ENCODE measurements at regions not wholly inside any gene's neighbourhood (a gene's known extent, or its start where the extent isn't known, plus 50 kb on each side); places are given as distances from the start of the nearest gene placed in this dataset.

DNA sequence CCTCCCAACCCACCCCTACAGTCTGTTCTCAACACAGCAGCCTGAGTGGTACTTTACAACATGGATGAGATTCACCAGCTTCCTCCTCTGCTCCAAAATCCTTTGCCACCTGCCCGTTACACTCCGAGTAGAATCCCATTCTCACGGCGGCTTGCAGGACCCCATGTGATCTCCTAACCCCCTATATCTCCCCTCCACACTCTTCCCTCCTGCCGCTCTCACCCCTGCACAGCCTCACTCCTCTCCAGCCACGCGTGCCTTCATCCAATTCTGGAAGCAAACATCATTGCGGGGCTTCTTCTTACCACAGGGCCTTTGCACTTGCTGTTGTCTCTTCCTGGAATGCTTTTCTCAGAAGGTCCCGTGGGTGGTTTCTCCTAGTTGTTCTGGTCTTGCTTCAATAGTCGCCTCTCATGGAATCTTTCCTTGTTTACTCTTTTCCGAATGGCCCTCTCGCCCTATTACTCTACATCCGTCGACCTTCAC is 472.3 kb downstream of the CDH26 start:
- Histone ChIP-seq H3K27ac (ENCODE audit: low read depth in 1 of 2, low read length in 1 of 2) (no peak overlapping the region), H3K9me3 (ENCODE audit: control insufficient read depth in 2 of 2, insufficient read depth in 1 of 2, low read length in 1 of 2) (no peaks in the 10 kb centered on the region), H3K4me1 (ENCODE audit: control insufficient read depth in 2 of 2, insufficient read depth in 2 of 2, low read length in 2 of 2) (no peaks in the 10 kb centered on the region), H3K27me3 (ENCODE audit: control insufficient read depth in 2 of 2, insufficient read depth in 1 of 2, low read length in 1 of 2) (no peaks in the 10 kb centered on the region), H3K36me3 (ENCODE audit: control insufficient read depth in 2 of 2, insufficient read depth in 2 of 2, low read length in 1 of 2) (no peaks in the 10 kb centered on the region), H3K4me3 (ENCODE audit: low read length in 2 of 2) (no peak overlapping the region)
- DNase-seq (ENCODE audit: low read depth in 6 of 9, low spot score in 9 of 9) = no peak
- 96% methylated on average over 14 of the region's 14 CpGs for WGBS

DNA sequence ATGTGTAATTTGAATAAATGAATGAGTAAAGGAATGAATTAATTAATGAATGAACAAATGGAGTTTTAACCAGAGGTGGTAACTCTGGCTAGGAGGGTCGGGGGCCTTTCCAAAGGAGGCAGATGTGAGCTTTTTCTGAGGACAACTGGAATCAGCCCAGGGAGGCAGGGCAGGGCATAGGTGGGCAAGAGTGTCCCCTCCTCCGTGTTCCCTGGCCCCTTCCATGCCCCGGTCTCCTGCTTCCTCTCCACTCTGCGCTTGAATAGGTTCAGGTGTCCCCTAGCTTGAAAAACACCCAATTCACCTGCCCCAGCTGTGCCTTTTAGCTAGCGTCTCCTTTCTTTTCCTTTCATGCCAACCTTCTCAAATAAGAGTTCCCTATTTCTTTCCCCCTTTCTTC is 473.1 kb downstream of the CDH26 start:
- Histone ChIP-seq H3K27ac (ENCODE audit: low read depth in 1 of 2, low read length in 1 of 2) (no peak overlapping the region), H3K4me1 (ENCODE audit: control insufficient read depth in 2 of 2, insufficient read depth in 2 of 2, low read length in 2 of 2) (no peaks in the 10 kb centered on the region), H3K4me3 (ENCODE audit: low read length in 2 of 2) (no peak overlapping the region), H3K27me3 (ENCODE audit: control insufficient read depth in 2 of 2, insufficient read depth in 1 of 2, low read length in 1 of 2) (no peaks in the 10 kb centered on the region), H3K36me3 (ENCODE audit: control insufficient read depth in 2 of 2, insufficient read depth in 2 of 2, low read length in 1 of 2) (no peaks in the 10 kb centered on the region), H3K9me3 (ENCODE audit: control insufficient read depth in 2 of 2, insufficient read depth in 1 of 2, low read length in 1 of 2) (no peaks in the 10 kb centered on the region)
- WGBS = 77% methylated on average over 5 of the region's 5 CpGs
- no peak for DNase-seq (ENCODE audit: low read depth in 6 of 9, low spot score in 9 of 9)

- H3K36me3 ChIP-seq (ENCODE audit: control insufficient read depth in 2 of 2, insufficient read depth in 2 of 2, low read length in 1 of 2) = no peaks in the 10 kb centered on the region
- H3K9me3 ChIP-seq (ENCODE audit: control insufficient read depth in 2 of 2, insufficient read depth in 1 of 2, low read length in 1 of 2) = no peaks in the 10 kb centered on the region
- WGBS = 84% methylated on average over 4 of the region's 4 CpGs
Measured at GRCh38 chr20:60437418-60437817, 479.2 kb downstream of the CDH26 start.

GRCh38 chr20:60446267-60447111 is 488.3 kb downstream of the CDH26 start:
- DNase-seq (ENCODE audit: low read depth in 6 of 9, low spot score in 9 of 9) = no peak
- Histone ChIP-seq H3K27ac (ENCODE audit: low read depth in 1 of 2, low read length in 1 of 2) (no peak overlapping the region), H3K4me3 (ENCODE audit: low read length in 2 of 2) (no peak overlapping the region), H3K4me1 (ENCODE audit: control insufficient read depth in 2 of 2, insufficient read depth in 2 of 2, low read length in 2 of 2) (no peaks in the 10 kb centered on the region), H3K36me3 (ENCODE audit: control insufficient read depth in 2 of 2, insufficient read depth in 2 of 2, low read length in 1 of 2) (no peaks in the 10 kb centered on the region), H3K27me3 (ENCODE audit: control insufficient read depth in 2 of 2, insufficient read depth in 1 of 2, low read length in 1 of 2) (no peaks in the 10 kb centered on the region), H3K9me3 (ENCODE audit: control insufficient read depth in 2 of 2, insufficient read depth in 1 of 2, low read length in 1 of 2) (no peaks in the 10 kb centered on the region)
- 19% methylated on average over 9 of the region's 9 CpGs for WGBS

More at GRCh38 chr20:60437418-60437817, 479.2 kb downstream of the CDH26 start:
- H3K27me3 ChIP-seq (ENCODE audit: control insufficient read depth in 2 of 2, insufficient read depth in 1 of 2, low read length in 1 of 2) = no peaks in the 10 kb centered on the region
- DNase-seq (ENCODE audit: low read depth in 6 of 9, low spot score in 9 of 9) = no peak
- H3K4me1 ChIP-seq (ENCODE audit: control insufficient read depth in 2 of 2, insufficient read depth in 2 of 2, low read length in 2 of 2) = no peaks in the 10 kb centered on the region
- H3K27ac ChIP-seq (ENCODE audit: low read depth in 1 of 2, low read length in 1 of 2) = no peak overlapping the region
- H3K4me3 ChIP-seq (ENCODE audit: low read length in 2 of 2) = no peak overlapping the region

DNA sequence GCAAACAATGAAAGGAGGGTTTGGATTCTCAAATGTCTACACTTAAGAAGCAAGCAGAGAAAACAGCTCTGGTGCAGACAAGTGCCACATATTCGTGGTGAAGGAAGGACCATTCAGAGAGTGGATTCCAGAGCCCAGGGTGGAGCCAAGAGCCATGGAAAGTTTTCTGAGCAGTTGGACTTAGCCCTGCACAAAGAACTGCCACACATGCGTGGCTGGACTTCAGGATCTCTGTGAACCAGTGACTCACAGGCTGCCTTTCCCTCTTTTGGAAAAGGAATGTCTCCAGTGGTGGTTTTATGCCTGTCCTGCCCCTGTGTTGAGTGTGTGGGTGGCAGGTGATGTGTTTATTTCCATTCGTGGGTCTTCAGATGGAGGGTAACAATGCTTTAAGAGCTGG is 489.5 kb downstream of the CDH26 start:
- no peak overlapping the region for H3K27ac ChIP-seq (ENCODE audit: low read depth in 1 of 2, low read length in 1 of 2)
- H3K27me3 ChIP-seq (ENCODE audit: control insufficient read depth in 2 of 2, insufficient read depth in 1 of 2, low read length in 1 of 2) = no peaks in the 10 kb centered on the region
- 82% methylated on average over 3 of the region's 3 CpGs for WGBS

GRCh38 chr20:60453388-60454246 is 495.4 kb downstream of the CDH26 start:
- H3K4me3 ChIP-seq (ENCODE audit: low read length in 2 of 2) = no peak overlapping the region
- H3K27me3 ChIP-seq (ENCODE audit: control insufficient read depth in 2 of 2, insufficient read depth in 1 of 2, low read length in 1 of 2) = no peaks in the 10 kb centered on the region
- no peaks in the 10 kb centered on the region for H3K9me3 ChIP-seq (ENCODE audit: control insufficient read depth in 2 of 2, insufficient read depth in 1 of 2, low read length in 1 of 2)
- no peak for DNase-seq (ENCODE audit: low read depth in 6 of 9, low spot score in 9 of 9)
- no peak overlapping the region for H3K27ac ChIP-seq (ENCODE audit: low read depth in 1 of 2, low read length in 1 of 2)
- no peaks in the 10 kb centered on the region for H3K4me1 ChIP-seq (ENCODE audit: control insufficient read depth in 2 of 2, insufficient read depth in 2 of 2, low read length in 2 of 2)
- 85% methylated on average over 11 of the region's 11 CpGs for WGBS
- no peaks in the 10 kb centered on the region for H3K36me3 ChIP-seq (ENCODE audit: control insufficient read depth in 2 of 2, insufficient read depth in 2 of 2, low read length in 1 of 2)

More for the DNA sequence above, 489.5 kb downstream of the CDH26 start:
- H3K9me3 ChIP-seq (ENCODE audit: control insufficient read depth in 2 of 2, insufficient read depth in 1 of 2, low read length in 1 of 2) = no peaks in the 10 kb centered on the region
- no peak overlapping the region for H3K4me3 ChIP-seq (ENCODE audit: low read length in 2 of 2)
- no peaks in the 10 kb centered on the region for H3K36me3 ChIP-seq (ENCODE audit: control insufficient read depth in 2 of 2, insufficient read depth in 2 of 2, low read length in 1 of 2)
- no peak for DNase-seq (ENCODE audit: low read depth in 6 of 9, low spot score in 9 of 9)
- no peaks in the 10 kb centered on the region for H3K4me1 ChIP-seq (ENCODE audit: control insufficient read depth in 2 of 2, insufficient read depth in 2 of 2, low read length in 2 of 2)

DNA sequence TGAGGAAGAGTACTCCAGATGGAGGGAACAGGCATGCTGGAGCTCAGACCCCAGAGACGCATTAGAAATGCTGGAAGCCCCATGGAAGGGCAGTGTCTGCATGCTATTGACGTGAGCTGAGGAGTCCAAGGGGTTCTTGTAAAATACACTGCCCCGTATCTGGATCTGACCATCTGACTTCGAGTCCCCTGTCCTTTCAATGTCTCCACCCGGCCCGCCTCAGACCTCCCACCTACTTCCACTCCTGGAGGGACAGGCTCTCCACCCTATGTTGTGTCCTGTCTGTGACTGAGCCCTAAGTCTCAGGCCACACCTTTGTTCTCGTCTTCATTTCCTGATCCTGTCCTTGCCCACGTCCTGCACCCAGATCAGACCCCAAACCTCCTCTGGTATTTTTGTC is 496.3 kb downstream of the CDH26 start:
- 95% methylated on average over 8 of the region's 8 CpGs for WGBS
- H3K4me3 ChIP-seq (ENCODE audit: low read length in 2 of 2) = no peak overlapping the region
- H3K4me1 ChIP-seq (ENCODE audit: control insufficient read depth in 2 of 2, insufficient read depth in 2 of 2, low read length in 2 of 2) = no peaks in the 10 kb centered on the region
- no peak for DNase-seq (ENCODE audit: low read depth in 6 of 9, low spot score in 9 of 9)
- H3K27ac ChIP-seq (ENCODE audit: low read depth in 1 of 2, low read length in 1 of 2) = no peak overlapping the region
- H3K9me3 ChIP-seq (ENCODE audit: control insufficient read depth in 2 of 2, insufficient read depth in 1 of 2, low read length in 1 of 2) = no peaks in the 10 kb centered on the region
- no peaks in the 10 kb centered on the region for H3K27me3 ChIP-seq (ENCODE audit: control insufficient read depth in 2 of 2, insufficient read depth in 1 of 2, low read length in 1 of 2)
- H3K36me3 ChIP-seq (ENCODE audit: control insufficient read depth in 2 of 2, insufficient read depth in 2 of 2, low read length in 1 of 2) = no peaks in the 10 kb centered on the region

- H3K9me3 ChIP-seq (ENCODE audit: control insufficient read depth in 2 of 2, insufficient read depth in 1 of 2, low read length in 1 of 2) = no peaks in the 10 kb centered on the region
- H3K4me3 ChIP-seq (ENCODE audit: low read length in 2 of 2) = no peak overlapping the region
- no peak for DNase-seq (ENCODE audit: low read depth in 6 of 9, low spot score in 9 of 9)
- H3K36me3 ChIP-seq (ENCODE audit: control insufficient read depth in 2 of 2, insufficient read depth in 2 of 2, low read length in 1 of 2) = no peaks in the 10 kb centered on the region
- H3K27ac ChIP-seq (ENCODE audit: low read depth in 1 of 2, low read length in 1 of 2) = no peak overlapping the region
- 94% methylated on average over 8 of the region's 8 CpGs for WGBS
- no peaks in the 10 kb centered on the region for H3K4me1 ChIP-seq (ENCODE audit: control insufficient read depth in 2 of 2, insufficient read depth in 2 of 2, low read length in 2 of 2)
- no peaks in the 10 kb centered on the region for H3K27me3 ChIP-seq (ENCODE audit: control insufficient read depth in 2 of 2, insufficient read depth in 1 of 2, low read length in 1 of 2)
Measured at GRCh38 chr20:60455272-60455671, 497.0 kb downstream of the CDH26 start.

DNA sequence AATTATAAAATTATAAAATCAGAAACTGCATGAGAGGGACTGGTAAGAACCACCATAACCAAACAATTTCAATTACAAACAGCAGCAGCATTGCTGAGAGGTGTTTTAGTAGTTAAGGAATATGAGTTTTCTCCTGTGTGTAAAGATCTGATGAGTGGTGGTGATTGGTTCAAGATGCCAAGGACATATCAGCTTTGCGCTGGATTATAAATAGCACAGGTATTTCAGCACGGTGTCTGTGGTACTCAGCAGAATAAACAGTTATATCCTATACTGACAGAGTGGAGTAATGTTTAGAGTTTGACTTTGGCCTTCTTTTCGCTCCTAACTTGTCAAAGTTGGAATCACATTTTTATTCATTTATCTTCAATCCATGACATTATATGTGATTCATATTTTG is 501.0 kb downstream of the CDH26 start:
- Histone ChIP-seq H3K27ac (ENCODE audit: low read depth in 1 of 2, low read length in 1 of 2) (no peak overlapping the region), H3K36me3 (ENCODE audit: control insufficient read depth in 2 of 2, insufficient read depth in 2 of 2, low read length in 1 of 2) (no peaks in the 10 kb centered on the region), H3K9me3 (ENCODE audit: control insufficient read depth in 2 of 2, insufficient read depth in 1 of 2, low read length in 1 of 2) (no peaks in the 10 kb centered on the region), H3K27me3 (ENCODE audit: control insufficient read depth in 2 of 2, insufficient read depth in 1 of 2, low read length in 1 of 2) (no peaks in the 10 kb centered on the region), H3K4me1 (ENCODE audit: control insufficient read depth in 2 of 2, insufficient read depth in 2 of 2, low read length in 2 of 2) (no peaks in the 10 kb centered on the region), H3K4me3 (ENCODE audit: low read length in 2 of 2) (no peak overlapping the region)
- no peak for DNase-seq (ENCODE audit: low read depth in 6 of 9, low spot score in 9 of 9)
- 96% methylated on average over 3 of the region's 3 CpGs for WGBS

Measured in thymus (tissue), 11 donors.